ENCODE measurements at regions not wholly inside any gene's neighbourhood (a gene's known extent, or its start where the extent isn't known, plus 50 kb on each side); places are given as distances from the start of the nearest gene placed in this dataset.

- TF ChIP-seq CTCF (IDR thresholded peaks at IDR 0.05; ENCODE audit: unreplicated experiment), result no peak
- Mint-ChIP-seq H3K4me1 (ENCODE audit: unreplicated experiment) (peaks cover 4% of the 10 kb centered on the region), H3K27me3 (ENCODE audit: unreplicated experiment) (peaks cover 2% of the 10 kb centered on the region), H3K4me3 (ENCODE audit: unreplicated experiment) (no peak overlapping the region), H3K27ac (ENCODE audit: unreplicated experiment) (no peak overlapping the region), H3K9me3 (ENCODE audit: unreplicated experiment) (no peaks in the 10 kb centered on the region), H3K36me3 (ENCODE audit: low read depth, unreplicated experiment) (no peaks in the 10 kb centered on the region)
- DNase-seq (ENCODE audit: low spot score), result no peak
Measured at GRCh38 chr14:99015833-99016232, 256.2 kb downstream of the BCL11B start.

GRCh38 chr14:99023371-99023770, 248.6 kb downstream of the BCL11B start:
- no peaks in the 10 kb centered on the region for H3K36me3 Mint-ChIP-seq (ENCODE audit: low read depth, unreplicated experiment)
- no peak overlapping the region for H3K4me3 Mint-ChIP-seq (ENCODE audit: unreplicated experiment)
- H3K9me3 Mint-ChIP-seq (ENCODE audit: unreplicated experiment), result no peaks in the 10 kb centered on the region
- peaks cover 5% of the 10 kb centered on the region for H3K27me3 Mint-ChIP-seq (ENCODE audit: unreplicated experiment)
- no peak for DNase-seq (ENCODE audit: low spot score)
- no peak overlapping the region for H3K27ac Mint-ChIP-seq (ENCODE audit: unreplicated experiment)
- no peak for TF ChIP-seq CTCF (IDR thresholded peaks at IDR 0.05; ENCODE audit: unreplicated experiment)
- H3K4me1 Mint-ChIP-seq (ENCODE audit: unreplicated experiment), result peaks cover 12% of the 10 kb centered on the region

GRCh38 chr14:99024926-99025325, 247.1 kb downstream of the BCL11B start:
- no peak for DNase-seq (ENCODE audit: low spot score)
- Mint-ChIP-seq H3K9me3 (ENCODE audit: unreplicated experiment) (no peaks in the 10 kb centered on the region), H3K4me1 (ENCODE audit: unreplicated experiment) (peaks cover 12% of the 10 kb centered on the region), H3K27me3 (ENCODE audit: unreplicated experiment) (peaks cover 5% of the 10 kb centered on the region), H3K4me3 (ENCODE audit: unreplicated experiment) (no peak overlapping the region), H3K36me3 (ENCODE audit: low read depth, unreplicated experiment) (no peaks in the 10 kb centered on the region), H3K27ac (ENCODE audit: unreplicated experiment) (no peak overlapping the region)
- TF ChIP-seq CTCF (IDR thresholded peaks at IDR 0.05; ENCODE audit: unreplicated experiment), result no peak

GRCh38 chr14:99025418-99025817, 246.6 kb downstream of the BCL11B start:
- peaks cover 9% of the 10 kb centered on the region for H3K4me1 Mint-ChIP-seq (ENCODE audit: unreplicated experiment)
- peaks cover 5% of the 10 kb centered on the region for H3K27me3 Mint-ChIP-seq (ENCODE audit: unreplicated experiment)
- no peak for TF ChIP-seq CTCF (IDR thresholded peaks at IDR 0.05; ENCODE audit: unreplicated experiment)
- no peaks in the 10 kb centered on the region for H3K9me3 Mint-ChIP-seq (ENCODE audit: unreplicated experiment)
- no peak overlapping the region for H3K4me3 Mint-ChIP-seq (ENCODE audit: unreplicated experiment)
- no peaks in the 10 kb centered on the region for H3K36me3 Mint-ChIP-seq (ENCODE audit: low read depth, unreplicated experiment)
- DNase-seq (ENCODE audit: low spot score), result no peak
- no peak overlapping the region for H3K27ac Mint-ChIP-seq (ENCODE audit: unreplicated experiment)

GRCh38 chr14:99026471-99026870, 245.5 kb downstream of the BCL11B start:
- no peak overlapping the region for H3K27ac Mint-ChIP-seq (ENCODE audit: unreplicated experiment)
- TF ChIP-seq CTCF (IDR thresholded peaks at IDR 0.05; ENCODE audit: unreplicated experiment), result no peak
- H3K27me3 Mint-ChIP-seq (ENCODE audit: unreplicated experiment), result peaks cover 3% of the 10 kb centered on the region
- no peak for DNase-seq (ENCODE audit: low spot score)
- no peak overlapping the region for H3K4me3 Mint-ChIP-seq (ENCODE audit: unreplicated experiment)
- H3K4me1 Mint-ChIP-seq (ENCODE audit: unreplicated experiment), result peaks cover 8% of the 10 kb centered on the region
- no peaks in the 10 kb centered on the region for H3K36me3 Mint-ChIP-seq (ENCODE audit: low read depth, unreplicated experiment)
- H3K9me3 Mint-ChIP-seq (ENCODE audit: unreplicated experiment), result no peaks in the 10 kb centered on the region
